SK-N-SH treated with all-trans-retinoic acid at 6 μM for 48 hours (cell line): ENCODE measurements at regions not wholly inside any gene's neighbourhood (a gene's known extent, or its start where the extent isn't known, plus 50 kb on each side); places are given as distances from the start of the nearest gene placed in this dataset.

Experiments
- ATAC-seq: fragments of 200-7000 bp; cut with Tn5 transposase; 3 replicates; pipeline ENCODE4 v1.9.1; 2020; ENCODE audit warnings: mild to moderate bottlenecking, moderate library complexity
- OSR1 ChIP-seq: fragments of 250-450 bp; sonication (Bioruptor Pico); IDR thresholded peaks from 2 replicates; pipeline ENCODE4 v1.8.0; 2022; ENCODE audit warnings: moderate library complexity, mild to moderate bottlenecking, inconsistent platforms

GRCh38 chr1:186730951-186731729 lies 50.9 kb upstream of the PTGS2 start:
- no peak for TF ChIP-seq OSR1
- no peak for ATAC-seq
